HCT116 (cell line): ENCODE measurements at regions not wholly inside any gene's neighbourhood (a gene's known extent, or its start where the extent isn't known, plus 50 kb on each side); places are given as distances from the start of the nearest gene placed in this dataset.

Experiments
- CEBPB ChIP-seq: IDR thresholded peaks from 2 replicates; pipeline ENCODE4 v1.6.1; 2012; ENCODE audit warnings: low read depth
- CTCF ChIP-seq, 3 experiments: fragments of 200-600 bp in 1 of 3; sonication (generic) in 1 of 3; IDR thresholded peaks in 2 of 3; conservative IDR thresholded peaks in 1 of 3; 2 replicates each; pipeline ENCODE4 v1.5.1; 2012 to 2017; ENCODE audit warnings: low read depth in 2 of 3, low read length in 2 of 3, antibody characterized with exemption in 1 of 3, borderline replicate concordance in 1 of 3, control low read depth in 1 of 3, mild to moderate bottlenecking in 1 of 3, mixed read lengths in 1 of 3, mixed run types in 1 of 3, moderate library complexity in 1 of 3; ENCODE audit not compliant: insufficient read depth in 1 of 3
- EGR1 ChIP-seq: IDR thresholded peaks from 2 replicates; pipeline ENCODE4 v1.6.1; 2012; ENCODE audit warnings: low read depth
- EZH2phosphoT487 ChIP-seq: fragments of 200-600 bp; IDR thresholded peaks from 2 replicates; pipeline ENCODE4 v1.6.1; 2018; ENCODE audit warnings: antibody characterized with exemption, borderline replicate concordance
- POLR2A ChIP-seq: IDR thresholded peaks from 2 replicates; pipeline ENCODE4 v1.7.0; 2011; ENCODE audit warnings: borderline replicate concordance; ENCODE audit not compliant: insufficient read depth, insufficient read length; ENCODE audit errors: extremely low read depth
- POLR2AphosphoS5 ChIP-seq: IDR thresholded peaks from 2 replicates; pipeline ENCODE4 v1.6.1; 2011; ENCODE audit warnings: mild to moderate bottlenecking, low read depth, low read length, moderate library complexity
- RAD21 ChIP-seq: IDR thresholded peaks from 2 replicates; pipeline ENCODE4 v1.6.1; 2012; ENCODE audit warnings: low read depth, mild to moderate bottlenecking
- REST ChIP-seq: IDR thresholded peaks from 2 replicates; pipeline ENCODE4 v1.6.1; 2012; ENCODE audit warnings: low read depth
- SIN3A ChIP-seq: IDR thresholded peaks from 2 replicates; pipeline ENCODE4 v1.6.1; 2012; ENCODE audit warnings: low read depth
- YY1 ChIP-seq: IDR thresholded peaks from 2 replicates; pipeline ENCODE4 v1.6.1; 2011; ENCODE audit warnings: low read length, low read depth, moderate library complexity, mild to moderate bottlenecking; ENCODE audit not compliant: insufficient replicate concordance; ENCODE audit errors: extremely low read depth
- ZBTB33 ChIP-seq: IDR thresholded peaks from 2 replicates; pipeline ENCODE4 v1.6.1; 2011; ENCODE audit warnings: mild to moderate bottlenecking, low read length, moderate library complexity; ENCODE audit not compliant: insufficient replicate concordance; ENCODE audit errors: extremely low read depth
- ZNF274 ChIP-seq: fragments of 200-500 bp; sonication (Bioruptor generic); IDR thresholded peaks from 2 replicates; pipeline ENCODE4 v1.6.1; 2014; ENCODE audit warnings: mild to moderate bottlenecking, low read depth, low read length, inconsistent platforms

- TF ChIP-seq EZH2phosphoT487 (no peak), SIN3A (no peak), CTCF (IDR thresholded peaks at IDR 0.05 in 2 of 3, conservative IDR thresholded peaks at IDR 0.05 in 1 of 3; ENCODE audit: borderline replicate concordance in 1 of 3, insufficient read depth in 1 of 3, low read depth in 2 of 3, low read length in 2 of 3) (no peak), RAD21 (no peak), POLR2A (no peak), YY1 (no peak), ZBTB33 (no peak), EGR1 (no peak), REST (no peak), CEBPB (no peak), POLR2AphosphoS5 (no peak), ZNF274 (no peak)
Observed at GRCh38 chr10:85542936-85543730, 823.5 kb downstream of the GRID1 start.
